ENCODE measurements at regions not wholly inside any gene's neighbourhood (a gene's known extent, or its start where the extent isn't known, plus 50 kb on each side); places are given as distances from the start of the nearest gene placed in this dataset.

GRCh38 chr1:216905137-216905536, 181.9 kb upstream of the ESRRG start:
- ATAC-seq (no peak), DNase-seq (ENCODE audit: extremely low read depth in 1 of 4, low spot score in 3 of 4) (no peak), FAIRE-seq (no peak)
- ChIA-PET CTCF (ENCODE audit: low intra/inter-chr PET ratio) (no interaction called here), POLR2A (no interaction called here)
- Histone ChIP-seq H2AFZ (ENCODE audit: low read depth, low read length) (no peak overlapping the region), H3K4me3 (no peak overlapping the region), H4K20me1 (replicated peaks; ENCODE audit: control insufficient read depth, insufficient read depth, low read length) (no peaks in the 10 kb centered on the region), H3K4me1 (replicated peaks in 1 of 2; ENCODE audit: control insufficient read depth in 2 of 2, insufficient read depth in 2 of 2, low read length in 2 of 2) (no peaks in the 10 kb centered on the region), H3K9ac (ENCODE audit: insufficient read depth in 1 of 2, low read depth in 2 of 2, low read length in 2 of 2) (no peak overlapping the region), H3K27ac (ENCODE audit: extremely low read depth, low read depth, low read length) (no peak overlapping the region), H3K36me3 (ENCODE audit: control insufficient read depth, insufficient read depth, low read length) (no peaks in the 10 kb centered on the region), H3K9me1 (ENCODE audit: control insufficient read depth, insufficient read depth, low read length) (no peaks in the 10 kb centered on the region), H3K79me2 (ENCODE audit: control insufficient read depth, insufficient read depth, low read length) (no peaks in the 10 kb centered on the region), H3K27me3 (ENCODE audit: control insufficient read depth in 2 of 2, insufficient read depth in 2 of 2, low read length in 2 of 2) (no peaks in the 10 kb centered on the region), H3K9me3 (replicated peaks; ENCODE audit: control insufficient read depth, insufficient read depth, low read depth, low read length) (no peaks in the 10 kb centered on the region), H3K4me2 (ENCODE audit: insufficient read depth, low read length) (no peak overlapping the region)
- BruUV-seq (replicated peaks): no TSS peak
- in situ Hi-C loops (cut with MboI) (no loop called here), intact Hi-C loops (cut with micrococcal nuclease) (no loop called here)
- WGBS (ENCODE audit: insufficient coverage, low coverage, missing lambda C conversion rate): 1% methylated on average over 5 of the region's 5 CpGs
- TF ChIP-seq ZMIZ1 (IDR thresholded peaks at IDR 0.05; ENCODE audit: low read depth in 2 of 2, low read length in 2 of 2): no peak

- no peaks in the 10 kb centered on the region for H3K79me2 ChIP-seq (ENCODE audit: control insufficient read depth, insufficient read depth, low read length)
- WGBS (ENCODE audit: insufficient coverage, low coverage, missing lambda C conversion rate): 0% methylated on average over 7 of the region's 7 CpGs
- H3K27ac ChIP-seq (ENCODE audit: extremely low read depth, low read depth, low read length): no peak overlapping the region
- H4K20me1 ChIP-seq (replicated peaks; ENCODE audit: control insufficient read depth, insufficient read depth, low read length): no peaks in the 10 kb centered on the region
- no TSS peak for BruUV-seq (replicated peaks)
- H2AFZ ChIP-seq (ENCODE audit: low read depth, low read length): no peak overlapping the region
- H3K4me1 ChIP-seq (replicated peaks in 1 of 2; ENCODE audit: control insufficient read depth in 2 of 2, insufficient read depth in 2 of 2, low read length in 2 of 2): no peaks in the 10 kb centered on the region
- H3K36me3 ChIP-seq (ENCODE audit: control insufficient read depth, insufficient read depth, low read length): no peaks in the 10 kb centered on the region
- intact Hi-C loops (cut with micrococcal nuclease): no loop called here
- no peaks in the 10 kb centered on the region for H3K9me3 ChIP-seq (replicated peaks; ENCODE audit: control insufficient read depth, insufficient read depth, low read depth, low read length)
- no peaks in the 10 kb centered on the region for H3K9me1 ChIP-seq (ENCODE audit: control insufficient read depth, insufficient read depth, low read length)
- ATAC-seq: no peak
- no peak overlapping the region for H3K9ac ChIP-seq (ENCODE audit: insufficient read depth in 1 of 2, low read depth in 2 of 2, low read length in 2 of 2)
- ChIA-PET CTCF (ENCODE audit: low intra/inter-chr PET ratio) (no interaction called here), POLR2A (interaction anchor here (0.9 kb wide), 1 partner anchor 23 kb away, joined by 3 read pairs; no protein-coding TSS in a partner anchor)
- in situ Hi-C loops (cut with MboI): no loop called here
- no peak overlapping the region for H3K4me3 ChIP-seq
- no peak for DNase-seq (ENCODE audit: extremely low read depth in 1 of 4, low spot score in 3 of 4)
- no peak overlapping the region for H3K4me2 ChIP-seq (ENCODE audit: insufficient read depth, low read length)
- no peak for FAIRE-seq
- no peaks in the 10 kb centered on the region for H3K27me3 ChIP-seq (ENCODE audit: control insufficient read depth in 2 of 2, insufficient read depth in 2 of 2, low read length in 2 of 2)
- TF ChIP-seq TFAP4 (CRISPR knock-in tag; IDR thresholded peaks at IDR 0.05; ENCODE audit: borderline replicate concordance) (no peak), ZNF518B (CRISPR knock-in tag; IDR thresholded peaks at IDR 0.05) (no peak), CTCFL (IDR thresholded peaks at IDR 0.05; ENCODE audit: borderline replicate concordance, insufficient read depth, low read depth, low read length, poor library complexity, severe bottlenecking) (no peak)
These were observed 181.2 kb upstream of the ESRRG start for GRCh38 chr1:216904471-216904870.
